IMR-90 (cell line): ENCODE measurements at regions not wholly inside any gene's neighbourhood (a gene's known extent, or its start where the extent isn't known, plus 50 kb on each side); places are given as distances from the start of the nearest gene placed in this dataset.
"Not testable (repeated sequence)": the region's sequence is repeated elsewhere in the genome, so short reads cannot be mapped to it uniquely, and the experiment has no call there.

ENCODE experiments used
- ATAC-seq: fragments of 200-7000 bp; cut with Tn5 transposase; 2 replicates; pipeline ENCODE4 v1.9.1; 2020; ENCODE audit warnings: low read depth, mild to moderate bottlenecking, moderate library complexity
- BruUV-seq: library from RNA; stranded (reverse); fragments of 400-500 nt; replicated peaks from 2 replicates; lab custom pipeline; 2021; lab: Mats Ljungman, UMichigan
- CTCF ChIA-PET: fragments of 300-600 bp; formaldehyde crosslinking; extraction: SDS; loops from one replicate; lab custom pipeline; 2021; ENCODE audit warnings: antibody characterized with exemption; lab: Yijun Ruan, JAX
- POLR2A ChIA-PET: fragments of 300-600 bp; sonication (Branson Sonifier 250); formaldehyde crosslinking; loops from one replicate; lab custom pipeline; 2022; ENCODE audit warnings: antibody characterized with exemption; ENCODE audit not compliant: unreplicated experiment; lab: Charles Lee
- DNase-seq: peaks from one replicate; pipeline ENCODE4 v3.0.0; 2013
- H2AFZ ChIP-seq: replicated peaks from 2 replicates; pipeline ENCODE3; 2013; ENCODE audit warnings: low read length, mild to moderate bottlenecking; ENCODE audit not compliant: poor library complexity
- H2AK5ac ChIP-seq: 2 replicates; pipeline ENCODE4 v1.6.1; 2013; ENCODE audit warnings: low read depth, low read length, inconsistent platforms
- H2AK9ac ChIP-seq: replicated peaks from 2 replicates; pipeline ENCODE3; 2013; ENCODE audit warnings: mild to moderate bottlenecking, low read depth, low read length, moderate library complexity; ENCODE audit not compliant: poor library complexity
- H2BK120ac ChIP-seq: 2 replicates; pipeline ENCODE4 v1.6.1; 2013; ENCODE audit warnings: low read depth, low read length, inconsistent platforms
- H2BK15ac ChIP-seq: 3 replicates; pipeline ENCODE4 v1.6.1; 2013; ENCODE audit warnings: low read depth, low read length, inconsistent platforms
- H2BK20ac ChIP-seq: 2 replicates; pipeline ENCODE4 v1.6.1; 2013; ENCODE audit warnings: low read depth, mild to moderate bottlenecking, inconsistent platforms, low read length, moderate library complexity
- H2BK5ac ChIP-seq: 2 replicates; pipeline ENCODE4 v1.6.1; 2013; ENCODE audit warnings: mild to moderate bottlenecking, low read depth, low read length, inconsistent platforms; ENCODE audit not compliant: poor library complexity, severe bottlenecking
- H3K14ac ChIP-seq: replicated peaks from 2 replicates; pipeline ENCODE4 v1.6.1; 2013; ENCODE audit warnings: low read depth, low read length, inconsistent platforms
- H3K18ac ChIP-seq: 2 replicates; pipeline ENCODE4 v1.6.1; 2013; ENCODE audit warnings: low read depth, low read length, control low read depth
- H3K23ac ChIP-seq: 2 replicates; pipeline ENCODE4 v1.6.1; 2013; ENCODE audit warnings: low read depth, low read length, inconsistent platforms
- H3K27ac ChIP-seq: 2 replicates; pipeline ENCODE4 v1.5.1; 2013; ENCODE audit warnings: mild to moderate bottlenecking, control low read depth, low read length; ENCODE audit not compliant: insufficient read depth
- H3K27me3 ChIP-seq: 2 replicates; pipeline ENCODE4 v1.6.1; 2013; ENCODE audit warnings: low read length; ENCODE audit not compliant: control insufficient read depth, insufficient read depth
- H3K36me3 ChIP-seq: 2 replicates; pipeline ENCODE4 v1.6.1; 2013; ENCODE audit warnings: low read length, mixed read lengths; ENCODE audit not compliant: control insufficient read depth, insufficient read depth
- H3K4ac ChIP-seq: 2 replicates; pipeline ENCODE4 v1.6.1; 2013; ENCODE audit warnings: low read depth, low read length, inconsistent platforms
- H3K4me1 ChIP-seq: 2 replicates; pipeline ENCODE4 v1.6.1; 2013; ENCODE audit warnings: low read length, mixed read lengths; ENCODE audit not compliant: control insufficient read depth, insufficient read depth
- H3K4me2 ChIP-seq: 2 replicates; pipeline ENCODE4 v1.6.1; 2013; ENCODE audit warnings: low read depth, mild to moderate bottlenecking, control low read depth, low read length, moderate library complexity
- H3K4me3 ChIP-seq: 2 replicates; pipeline ENCODE4 v1.5.1; 2013; ENCODE audit warnings: low read depth, mild to moderate bottlenecking, control low read depth, low read length, moderate library complexity; ENCODE audit not compliant: insufficient read depth
- H3K56ac ChIP-seq: 2 replicates; pipeline ENCODE4 v1.6.1; 2013; ENCODE audit warnings: low read length, inconsistent platforms; ENCODE audit not compliant: insufficient read depth; ENCODE audit errors: extremely low read depth
- H3K79me1 ChIP-seq, 2 experiments: 2 replicates each; pipeline ENCODE4 v1.6.1; 2013; ENCODE audit warnings: low read length in 2 of 2, inconsistent platforms in 1 of 2, low read depth in 1 of 2
- H3K9ac ChIP-seq: 2 replicates; pipeline ENCODE4 v1.6.1; 2013; ENCODE audit warnings: low read depth, low read length, control low read depth
- H3K9me1 ChIP-seq: 2 replicates; pipeline ENCODE4 v1.6.1; 2013; ENCODE audit warnings: low read length, inconsistent platforms; ENCODE audit not compliant: insufficient read depth
- H3K9me3 ChIP-seq: 2 replicates; pipeline ENCODE4 v1.6.1; 2013; ENCODE audit warnings: low read length; ENCODE audit not compliant: control insufficient read depth, insufficient read depth
- H4K20me1 ChIP-seq: 2 replicates; pipeline ENCODE4 v1.6.1; 2013; ENCODE audit warnings: low read length, inconsistent platforms; ENCODE audit not compliant: insufficient read depth
- H4K5ac ChIP-seq: 2 replicates; pipeline ENCODE4 v1.6.1; 2013; ENCODE audit warnings: mild to moderate bottlenecking, low read depth, low read length, control low read depth
- H4K8ac ChIP-seq, 2 experiments: 2 replicates each; pipeline ENCODE4 v1.6.1; 2013; ENCODE audit warnings: low read depth in 2 of 2, low read length in 2 of 2, control low read depth in 1 of 2, inconsistent platforms in 1 of 2
- H4K91ac ChIP-seq: 2 replicates; pipeline ENCODE4 v1.6.1; 2013; ENCODE audit warnings: low read depth, low read length, inconsistent platforms; ENCODE audit not compliant: insufficient read depth
- WGBS, 2 experiments: methylation state at CpG; one replicate each; pipeline versions ENCODE4 v1.1.5 to v1.1.7; 2013; ENCODE audit warnings: missing lambda C conversion rate in 2 of 2; ENCODE audit not compliant: insufficient read length in 1 of 2; ENCODE audit errors: extremely low coverage in 2 of 2; 5-methylcytosine and 5-hydroxymethylcytosine counted together
- dilution Hi-C: fragments of 300-500 bp; cut with HindIII; formaldehyde crosslinking; loops from one replicate; pipeline ENCODE4 v1.14.3; 2018; ENCODE audit warnings: low sequenced_read_pairs; ENCODE audit not compliant: unreplicated experiment
- in situ Hi-C: fragments of 300-500 bp; cut with MboI; formaldehyde crosslinking; loops from 3 replicates; pipeline ENCODE4 v1.14.3; 2019; ENCODE audit warnings: low sequenced_read_pairs, inconsistent platforms, mixed read lengths
- intact Hi-C: fragments of 100-400 bp; cut with micrococcal nuclease; formaldehyde crosslinking; loops from 2 replicates; pipeline ENCODE4 v1.10.0; 2022

DNA sequence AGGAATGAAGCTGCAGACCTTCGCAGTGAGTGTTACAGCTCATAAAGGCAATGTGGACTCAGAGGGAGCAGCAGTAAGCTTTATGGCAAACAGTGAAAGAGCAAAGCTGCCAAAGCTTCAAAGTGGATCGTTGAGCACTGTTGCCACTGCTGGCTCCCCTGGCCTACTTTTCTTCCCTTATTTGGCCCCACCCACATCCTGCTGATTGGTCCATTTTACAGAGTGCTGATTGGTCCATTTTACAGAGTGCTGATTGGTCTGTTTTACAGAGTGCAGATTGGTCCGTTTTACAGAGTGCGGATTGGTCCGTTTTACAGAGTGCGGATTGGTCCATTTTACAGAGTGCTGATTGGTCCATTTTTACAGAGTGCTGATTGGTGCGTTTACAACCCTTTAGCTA is 451.9 kb upstream of the NFE2L3 start:
- H3K56ac ChIP-seq, POLR2A ChIA-PET: not testable (repeated sequence)
- WGBS, 2 experiments = 88% methylated on average over 3 of the region's 7 CpGs; no CpG with 5 or more reads in 1 of the 2 experiments

More for the DNA sequence above, 451.9 kb upstream of the NFE2L3 start:
- BruUV-seq, intact Hi-C loops, H3K36me3 ChIP-seq, H3K9me3 ChIP-seq, H3K4me3 ChIP-seq, H2AK5ac ChIP-seq, H2BK5ac ChIP-seq, H2AFZ ChIP-seq, H3K23ac ChIP-seq, CTCF ChIA-PET, DNase-seq, ATAC-seq, H4K5ac ChIP-seq, in situ Hi-C loops, H4K20me1 ChIP-seq, H3K4me2 ChIP-seq, H2BK15ac ChIP-seq, H2AK9ac ChIP-seq, H3K4me1 ChIP-seq, dilution Hi-C loops, H3K14ac ChIP-seq, H2BK120ac ChIP-seq, H3K27me3 ChIP-seq, H3K27ac ChIP-seq, H3K9ac ChIP-seq, H4K8ac ChIP-seq, H3K18ac ChIP-seq, H3K4ac ChIP-seq, H3K79me1 ChIP-seq, H4K91ac ChIP-seq, H3K9me1 ChIP-seq, H2BK20ac ChIP-seq: not testable (repeated sequence)
